ENCODE measurements at regions not wholly inside any gene's neighbourhood (a gene's known extent, or its start where the extent isn't known, plus 50 kb on each side); places are given as distances from the start of the nearest gene placed in this dataset.

- TF ChIP-seq CTCF (IDR thresholded peaks at IDR 0.05) (no peak), POLR2A (IDR thresholded peaks at IDR 0.05) (no peak)
These were observed 75.8 kb upstream of the ABI3BP start for GRCh38 chr3:101068876-101069606.

Data from uterus (tissue), 2 donors.